Fibroblast of the aortic adventitia (primary cell): ENCODE measurements at regions not wholly inside any gene's neighbourhood (a gene's known extent, or its start where the extent isn't known, plus 50 kb on each side); places are given as distances from the start of the nearest gene placed in this dataset.
A peak's percentile ranks its signal among the peaks of the same experiment; 100 is the strongest.

Experiments used
- DNase-seq: peaks from one replicate; pipeline ENCODE4 v3.0.0-alpha.2; 2010; ENCODE audit warnings: low read depth
- H3K4me3 ChIP-seq: 2 replicates; pipeline ENCODE4 v1.5.1; 2011; ENCODE audit warnings: low read depth, mild to moderate bottlenecking, control low read depth, low read length, moderate library complexity
- TF ChIP-seq, protein P1 (sequence below): IDR thresholded peaks from 2 replicates; pipeline ENCODE4 v1.5.1; 2011; ENCODE audit warnings: mild to moderate bottlenecking, low read length, control low read depth, inconsistent platforms; ENCODE audit not compliant: insufficient read depth

GRCh38 chr14:54186821-54187763 lies 209.7 kb upstream of the CDKN3 start:
- TF ChIP-seq, protein P1, sequence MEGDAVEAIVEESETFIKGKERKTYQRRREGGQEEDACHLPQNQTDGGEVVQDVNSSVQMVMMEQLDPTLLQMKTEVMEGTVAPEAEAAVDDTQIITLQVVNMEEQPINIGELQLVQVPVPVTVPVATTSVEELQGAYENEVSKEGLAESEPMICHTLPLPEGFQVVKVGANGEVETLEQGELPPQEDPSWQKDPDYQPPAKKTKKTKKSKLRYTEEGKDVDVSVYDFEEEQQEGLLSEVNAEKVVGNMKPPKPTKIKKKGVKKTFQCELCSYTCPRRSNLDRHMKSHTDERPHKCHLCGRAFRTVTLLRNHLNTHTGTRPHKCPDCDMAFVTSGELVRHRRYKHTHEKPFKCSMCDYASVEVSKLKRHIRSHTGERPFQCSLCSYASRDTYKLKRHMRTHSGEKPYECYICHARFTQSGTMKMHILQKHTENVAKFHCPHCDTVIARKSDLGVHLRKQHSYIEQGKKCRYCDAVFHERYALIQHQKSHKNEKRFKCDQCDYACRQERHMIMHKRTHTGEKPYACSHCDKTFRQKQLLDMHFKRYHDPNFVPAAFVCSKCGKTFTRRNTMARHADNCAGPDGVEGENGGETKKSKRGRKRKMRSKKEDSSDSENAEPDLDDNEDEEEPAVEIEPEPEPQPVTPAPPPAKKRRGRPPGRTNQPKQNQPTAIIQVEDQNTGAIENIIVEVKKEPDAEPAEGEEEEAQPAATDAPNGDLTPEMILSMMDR = no peak
- DNase-seq = no peak
- H3K4me3 ChIP-seq = no peak overlapping the region

GRCh38 chr14:54188064-54188666 lies 208.6 kb upstream of the CDKN3 start:
- TF ChIP-seq, protein P1 = no peak
- no peak overlapping the region for H3K4me3 ChIP-seq
- DNase-seq = no peak

- TF ChIP-seq, protein P1 = no peak
- no peak for DNase-seq
- H3K4me3 ChIP-seq = no peak overlapping the region
Measured at GRCh38 chr14:54189333-54189732, 207.5 kb upstream of the CDKN3 start.

DNA sequence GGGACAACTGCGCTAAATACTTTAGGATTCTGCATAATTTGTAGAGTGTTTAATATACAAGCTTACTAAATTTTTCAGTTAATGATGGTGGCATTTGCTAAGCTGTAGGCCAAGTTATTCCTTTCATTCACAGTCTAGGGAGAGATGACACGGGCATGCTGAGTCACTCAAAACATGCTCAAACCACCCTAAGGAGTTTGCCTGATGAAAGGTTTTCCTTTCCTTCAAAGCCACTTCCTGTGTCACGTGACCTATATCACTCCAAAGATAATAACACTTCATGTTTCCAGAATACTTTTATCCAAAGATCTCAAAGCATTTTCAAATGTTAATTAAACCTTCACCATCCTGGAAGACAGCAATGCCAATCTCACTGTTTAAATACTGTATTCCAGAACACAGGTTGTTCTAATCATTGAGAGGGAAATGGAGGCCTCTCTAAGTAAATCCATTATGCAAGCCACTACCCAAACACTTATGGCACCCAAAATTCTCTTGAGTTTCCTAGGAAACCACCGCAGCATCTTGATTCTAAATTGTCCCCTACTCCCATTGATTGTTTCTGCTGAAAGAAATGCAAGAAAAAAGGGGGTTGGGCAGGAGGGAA lies 207.0 kb upstream of the CDKN3 start:
- DNase-seq = peak; percentile 62
- TF ChIP-seq, protein P1 = no peak
- H3K4me3 ChIP-seq = no peak overlapping the region

- H3K4me3 ChIP-seq = no peak overlapping the region
- TF ChIP-seq, protein P1 = no peak
- DNase-seq = no peak
Measured at GRCh38 chr14:54191846-54192245, 205.0 kb upstream of the CDKN3 start.

- TF ChIP-seq, protein P1 = no peak
- DNase-seq = no peak
- no peak overlapping the region for H3K4me3 ChIP-seq
Measured at GRCh38 chr14:54192610-54193009, 204.2 kb upstream of the CDKN3 start.
